CD1c-positive myeloid dendritic cell (primary cell): ENCODE measurements at regions not wholly inside any gene's neighbourhood (a gene's known extent, or its start where the extent isn't known, plus 50 kb on each side); places are given as distances from the start of the nearest gene placed in this dataset.

Source experiments
- DNase-seq: peaks from one replicate; pipeline ENCODE4 v3.0.0-alpha.2; 2016; ENCODE audit errors: extremely low spot score

DNA sequence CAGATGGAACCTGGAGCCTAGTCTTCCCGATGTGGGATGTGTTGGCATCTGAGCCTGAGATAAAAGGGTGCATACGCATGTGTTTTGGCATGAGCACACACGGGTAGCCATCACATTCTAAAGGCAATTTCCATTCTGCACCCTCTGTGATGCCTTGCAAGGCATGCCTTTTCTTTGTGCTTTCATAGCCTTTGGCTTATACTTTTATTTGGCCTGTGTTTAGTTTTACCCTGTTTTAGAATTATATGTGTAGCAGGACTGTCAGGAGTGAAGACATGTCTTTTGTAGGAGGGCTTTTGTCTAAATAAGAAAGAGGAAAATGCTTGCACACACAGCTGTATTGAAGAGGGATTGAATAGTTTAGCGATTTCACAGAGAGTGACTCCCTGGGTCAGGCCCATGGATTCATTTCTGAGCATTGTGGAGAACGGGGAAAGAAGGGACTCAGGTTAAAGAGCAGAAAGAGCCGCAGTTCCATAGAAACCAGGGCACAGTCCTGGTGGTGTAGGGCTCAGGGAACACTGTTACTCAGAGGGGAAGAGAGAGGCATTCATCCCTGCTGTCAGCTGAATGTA is 530.2 kb downstream of the DHX35 start:
- no peak for DNase-seq

DNA sequence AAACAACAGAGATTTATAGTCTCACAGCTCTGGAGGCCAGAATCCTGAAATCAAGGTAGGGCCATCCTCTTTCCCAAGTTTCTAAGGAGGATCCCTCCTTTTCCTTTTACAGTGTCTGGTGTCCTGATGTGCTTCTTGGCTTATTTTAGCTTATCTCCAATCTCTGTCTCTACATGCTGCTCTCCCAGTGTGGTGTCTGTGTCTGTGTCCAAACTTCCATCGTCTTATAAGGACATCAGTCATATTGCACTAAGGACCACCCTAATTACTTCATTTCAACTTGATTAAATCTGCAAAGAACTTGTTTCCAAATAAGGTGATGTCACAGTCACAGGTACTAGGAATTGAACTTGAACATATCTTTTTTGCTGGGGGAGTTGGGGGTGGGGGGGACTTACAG is 529.6 kb downstream of the DHX35 start:
- no peak for DNase-seq

DNA sequence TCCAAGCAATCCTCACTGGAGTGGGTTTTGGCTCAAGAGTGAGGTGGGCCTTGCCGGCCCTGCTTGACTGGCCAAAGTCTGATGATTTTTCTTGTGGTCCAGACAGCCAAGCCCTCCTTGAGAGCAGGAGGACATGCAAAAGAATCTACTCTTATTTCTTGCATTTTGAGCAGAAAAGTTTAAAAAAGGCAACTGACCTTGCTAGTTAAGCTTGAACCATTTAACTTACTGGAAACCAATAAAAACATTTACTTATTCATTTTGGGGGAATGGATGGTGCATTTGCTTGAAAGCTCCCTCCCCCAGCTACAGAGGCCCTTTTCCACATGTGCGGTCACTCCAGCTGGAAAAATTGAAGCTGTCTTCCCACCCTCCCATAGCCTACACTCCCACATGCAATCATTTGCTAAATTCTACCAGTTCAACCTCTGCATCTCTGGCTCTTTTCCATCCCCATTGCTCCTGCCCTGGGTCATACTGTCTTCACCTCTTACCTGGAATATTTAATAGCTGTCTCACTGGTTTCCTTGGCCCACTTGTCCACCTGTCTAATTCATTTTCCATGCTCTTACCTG is 527.9 kb downstream of the DHX35 start:
- no peak for DNase-seq

DNA sequence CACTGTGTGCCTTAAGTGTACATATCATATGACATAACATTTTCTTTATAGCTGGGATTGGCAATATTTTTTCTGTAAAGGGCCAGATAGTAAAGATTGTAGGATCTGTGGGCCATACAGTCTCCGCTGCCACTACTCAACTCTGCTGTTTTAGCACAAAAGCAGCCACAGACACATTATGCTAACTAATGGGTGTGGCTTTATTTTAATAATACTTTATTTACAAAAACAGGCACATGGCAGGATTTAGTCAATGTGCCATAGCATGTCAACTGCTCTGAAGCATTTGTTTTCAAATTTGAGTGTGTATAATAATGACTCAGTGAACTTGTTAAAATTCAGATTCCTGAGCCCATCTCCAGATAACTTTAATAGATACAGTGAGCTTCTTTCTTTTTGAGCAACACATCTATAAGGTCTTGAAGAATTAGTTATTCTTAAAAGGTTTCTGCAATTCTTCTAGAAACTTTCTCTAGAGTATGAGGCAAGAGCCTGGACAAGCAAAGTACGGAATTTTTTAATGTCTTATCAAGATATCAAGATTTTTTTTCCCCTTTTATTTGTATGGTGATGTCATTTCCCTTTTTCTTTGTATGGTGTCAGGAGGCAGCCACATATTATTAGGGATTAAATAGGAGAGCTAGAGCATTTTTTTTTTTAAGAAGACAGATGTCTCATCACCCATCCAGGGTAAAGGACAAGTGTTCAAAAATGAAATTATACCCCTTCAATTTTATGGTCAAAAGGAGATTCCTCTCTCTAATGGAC is 518.3 kb downstream of the DHX35 start:
- no peak for DNase-seq

GRCh38 chr20:39479196-39479810 is 517.2 kb downstream of the DHX35 start:
- DNase-seq = no peak

GRCh38 chr20:39474879-39475278 is 512.7 kb downstream of the DHX35 start:
- no peak for DNase-seq

DNA sequence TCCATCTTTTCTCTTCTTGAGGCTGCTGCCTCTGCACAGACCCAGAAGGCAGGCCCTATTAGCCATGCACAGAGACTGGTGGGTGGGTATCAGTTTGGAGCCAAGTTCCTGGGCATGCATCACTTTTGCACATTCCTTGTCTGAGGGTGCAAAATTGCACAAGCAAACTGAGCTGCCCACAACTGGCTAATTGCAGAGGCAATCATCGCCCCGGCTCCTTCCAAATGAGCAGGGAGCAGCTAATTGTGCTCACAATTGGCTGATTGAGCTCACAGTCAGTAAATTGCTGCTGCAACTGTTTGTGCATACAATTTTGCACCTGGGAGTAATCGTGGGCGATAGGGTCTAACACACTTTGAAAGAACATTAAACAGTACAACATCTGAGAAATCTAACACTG is 511.4 kb downstream of the DHX35 start:
- DNase-seq = no peak

- no peak for DNase-seq
Observed at GRCh38 chr20:39468703-39469102, 506.6 kb downstream of the DHX35 start.

DNA sequence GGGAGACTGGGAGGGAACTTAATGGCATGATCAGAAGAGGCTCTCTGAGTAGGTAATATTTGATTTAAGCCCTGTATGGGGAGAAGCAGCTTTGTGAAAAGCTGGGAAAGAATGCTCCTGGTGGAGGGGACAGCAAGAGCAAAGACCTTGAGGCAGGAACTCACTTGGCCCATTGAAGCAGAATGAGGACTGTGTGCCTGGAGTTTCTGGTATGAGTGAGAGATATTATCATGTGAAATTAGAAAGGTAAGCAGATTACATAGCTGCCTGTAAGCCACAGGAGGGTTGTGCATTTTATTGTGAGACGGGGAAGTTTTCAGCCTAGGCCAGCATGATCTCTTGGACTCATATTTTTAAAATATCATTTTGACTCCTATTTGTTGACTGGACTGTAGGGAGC is 502.1 kb downstream of the DHX35 start:
- DNase-seq = no peak

DNA sequence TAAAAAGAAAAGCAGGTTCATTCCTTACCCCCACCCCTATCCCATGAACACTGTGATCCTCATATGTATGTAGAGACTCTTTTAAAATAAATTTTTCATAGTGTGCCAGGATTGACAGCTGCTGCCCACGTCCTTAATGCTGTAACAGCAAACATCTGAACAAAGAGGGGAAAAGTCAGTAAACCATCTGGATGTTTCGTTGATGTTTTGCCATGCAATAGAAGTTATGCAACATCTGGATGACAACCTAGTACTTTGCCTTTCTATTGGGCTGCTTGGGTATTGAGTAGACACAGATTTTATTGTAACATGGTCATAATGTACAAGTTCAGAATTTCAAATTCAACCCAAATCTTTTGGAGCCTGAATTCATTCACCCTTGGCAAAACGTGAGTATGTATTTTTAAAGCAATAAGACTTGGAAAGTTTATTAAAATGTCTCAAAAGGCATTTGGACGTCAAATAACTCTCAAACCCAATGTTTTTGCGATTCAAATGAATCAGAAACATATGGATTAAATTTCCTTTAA is 500.3 kb downstream of the DHX35 start:
- DNase-seq = no peak

DNA sequence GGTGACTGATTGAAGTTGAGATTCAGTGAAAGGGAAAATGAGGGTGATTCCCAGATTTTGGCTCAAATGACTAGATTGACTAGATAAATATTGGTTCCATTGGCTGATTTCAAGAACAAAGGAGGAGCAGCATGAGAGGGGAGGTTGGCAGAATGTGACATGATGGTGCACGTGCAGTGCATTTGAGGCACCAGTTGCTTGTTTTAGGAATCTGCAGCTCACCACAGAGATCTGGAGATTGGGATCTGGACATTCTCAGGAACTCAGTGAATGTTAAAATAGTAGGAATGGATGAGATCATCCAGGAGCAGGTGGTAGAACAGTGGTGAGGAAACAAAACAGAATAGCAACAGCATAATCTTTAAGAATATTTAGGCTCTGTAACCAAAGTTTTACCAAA is 496.3 kb downstream of the DHX35 start:
- DNase-seq = no peak

DNA sequence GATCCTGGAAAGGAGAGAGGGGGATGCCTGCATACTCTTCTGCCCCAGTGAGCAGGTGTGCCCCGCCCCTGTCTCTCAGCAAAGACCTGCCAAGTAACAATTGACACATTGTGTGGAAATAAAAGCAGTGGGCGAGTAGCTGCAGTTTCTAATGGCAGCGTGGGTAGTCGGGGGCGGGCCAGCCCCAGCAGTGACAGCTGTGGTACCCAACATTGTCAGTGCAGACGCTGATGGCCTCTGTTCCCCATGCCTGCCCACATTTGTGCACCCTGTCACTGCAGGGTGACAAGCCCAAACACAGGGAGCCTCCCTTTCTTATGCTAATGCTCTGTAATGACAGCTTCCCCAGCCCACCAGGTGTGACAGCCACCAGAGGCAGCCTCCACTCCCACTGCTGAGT is 491.7 kb downstream of the DHX35 start:
- DNase-seq = no peak

DNA sequence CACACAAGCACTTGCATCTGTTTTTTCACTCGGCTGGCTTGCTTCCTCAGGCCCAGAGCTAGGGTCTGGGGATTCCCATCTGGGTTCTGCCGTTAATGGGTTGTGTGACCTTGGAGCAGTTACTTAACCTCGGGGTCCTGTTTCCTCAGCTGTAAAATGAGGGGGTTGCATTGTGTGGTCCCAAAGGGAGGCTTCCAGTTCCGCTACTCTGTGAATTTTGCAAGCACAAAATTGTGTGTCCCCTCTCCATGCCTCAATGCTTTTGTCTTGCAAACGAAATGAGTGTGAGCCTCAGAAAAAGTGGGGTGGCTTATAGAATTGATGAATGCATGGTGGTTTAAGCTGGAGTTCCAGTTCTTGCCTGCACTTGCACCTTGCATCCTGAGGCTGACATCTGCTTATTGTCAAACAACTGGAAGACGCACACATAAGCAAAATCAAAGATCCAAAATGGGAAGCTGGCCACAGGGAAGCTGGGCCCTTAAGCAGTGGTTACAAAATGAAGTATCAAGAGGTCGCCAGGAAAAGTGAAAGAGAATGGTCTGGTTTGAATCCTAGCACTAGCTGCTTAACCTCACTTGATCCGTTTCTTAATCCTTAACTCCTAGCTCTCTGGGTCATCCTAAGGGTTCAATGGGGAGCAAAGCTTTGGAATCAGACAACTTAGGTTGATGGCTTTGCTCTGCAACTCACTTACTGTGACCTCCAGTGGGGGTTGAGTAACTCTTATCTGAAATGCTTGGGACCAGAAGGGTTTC is 490.6 kb downstream of the DHX35 start:
- DNase-seq = no peak

- DNase-seq = no peak
Observed at GRCh38 chr20:39451386-39451785, 489.2 kb downstream of the DHX35 start.

DNA sequence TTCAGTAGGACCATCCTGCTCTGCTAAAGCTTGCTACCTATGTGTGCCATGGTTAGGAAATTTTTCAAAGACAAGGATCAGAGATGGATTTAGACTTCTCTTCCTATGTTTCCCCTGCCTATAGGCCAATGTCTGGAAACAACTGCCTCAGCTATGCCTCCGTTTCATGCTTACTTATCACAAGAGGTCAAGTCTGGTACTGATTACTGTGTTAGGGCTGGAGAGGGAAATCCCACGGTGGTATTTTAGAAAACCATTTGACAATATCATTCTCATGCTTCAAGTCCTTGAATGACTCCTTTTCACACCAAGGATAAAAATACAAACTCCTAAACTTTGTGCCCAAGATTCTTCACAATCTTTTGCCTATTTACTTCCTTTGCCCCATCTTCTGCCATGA is 484.3 kb downstream of the DHX35 start:
- DNase-seq = no peak

- no peak for DNase-seq
Observed at GRCh38 chr20:39445095-39445494, 483.0 kb downstream of the DHX35 start.

DNA sequence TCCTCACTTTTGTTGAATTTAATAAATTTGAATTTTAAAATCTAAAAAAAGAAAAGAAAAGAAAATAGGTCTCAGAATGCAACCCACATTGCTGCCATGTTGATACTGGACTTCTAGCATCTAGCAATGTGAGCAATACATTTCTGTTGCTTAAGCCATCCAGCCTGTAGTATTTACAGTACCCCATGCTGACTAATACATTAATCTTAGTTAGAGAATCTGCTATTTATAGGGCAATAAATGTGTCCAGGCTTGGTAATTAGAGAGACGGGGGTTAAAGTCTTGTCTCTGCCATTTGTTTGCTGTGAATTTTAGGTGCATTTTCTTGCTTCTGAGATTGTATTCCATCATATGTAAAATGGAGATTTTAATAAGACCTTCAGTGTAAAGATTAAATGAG is 471.3 kb downstream of the DHX35 start:
- DNase-seq = no peak

GRCh38 chr20:39431091-39431880 is 469.1 kb downstream of the DHX35 start:
- no peak for DNase-seq

DNA sequence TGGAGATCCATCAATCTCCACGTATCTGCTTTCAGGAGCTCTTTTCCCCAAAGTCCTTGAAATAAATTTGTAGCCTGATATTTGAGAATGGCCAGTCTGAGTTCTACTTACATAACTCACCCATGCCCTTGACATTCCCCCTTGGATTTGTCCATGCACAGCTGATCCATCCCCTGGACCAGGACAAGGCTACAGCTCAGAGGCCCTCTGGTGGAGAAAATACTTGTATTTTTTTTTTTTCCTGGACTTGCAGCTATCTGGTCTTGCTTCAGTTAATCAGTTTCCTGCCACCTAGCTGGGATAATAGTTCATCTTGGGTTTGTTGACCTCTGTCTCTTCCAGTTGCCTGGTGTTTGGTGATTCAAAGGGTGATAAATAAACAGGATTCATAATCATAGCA is 467.6 kb downstream of the DHX35 start:
- no peak for DNase-seq

- DNase-seq = no peak
Observed at GRCh38 chr20:39424962-39425678, 463.0 kb downstream of the DHX35 start.
